ENCODE measurements at regions not wholly inside any gene's neighbourhood (a gene's known extent, or its start where the extent isn't known, plus 50 kb on each side); places are given as distances from the start of the nearest gene placed in this dataset.
A peak's percentile ranks its signal among the peaks of the same experiment; 100 is the strongest.

DNA sequence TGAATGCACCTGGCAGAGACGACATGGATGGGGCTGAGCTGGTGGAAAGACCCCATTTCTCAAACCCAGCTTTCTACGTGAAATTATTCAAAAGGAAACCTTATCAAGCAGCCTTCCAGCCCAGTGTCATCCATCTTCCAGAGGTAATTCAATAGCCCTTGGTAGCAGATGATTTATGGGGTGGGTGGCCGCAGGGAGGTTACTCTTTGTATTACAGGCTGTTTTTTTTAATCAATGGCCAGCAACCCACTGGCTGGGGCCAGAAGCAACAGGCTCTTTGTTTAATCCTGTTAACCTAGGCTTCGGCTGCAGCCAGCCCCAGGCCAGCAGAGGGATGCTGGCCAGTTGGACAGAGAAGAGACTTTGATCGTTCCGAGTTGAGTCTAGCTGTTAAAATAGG, 139.8 kb upstream of the SRRM4 start:
- Histone ChIP-seq H3K27me3 (ENCODE audit: control insufficient read depth, insufficient read depth, low read length) (no peaks in the 10 kb centered on the region), H3K36me3 (ENCODE audit: control insufficient read depth, insufficient read depth, low read length) (no peaks in the 10 kb centered on the region), H3K4me3 (ENCODE audit: low read depth, low read length) (no peak overlapping the region)
- TF ChIP-seq, protein P1, sequence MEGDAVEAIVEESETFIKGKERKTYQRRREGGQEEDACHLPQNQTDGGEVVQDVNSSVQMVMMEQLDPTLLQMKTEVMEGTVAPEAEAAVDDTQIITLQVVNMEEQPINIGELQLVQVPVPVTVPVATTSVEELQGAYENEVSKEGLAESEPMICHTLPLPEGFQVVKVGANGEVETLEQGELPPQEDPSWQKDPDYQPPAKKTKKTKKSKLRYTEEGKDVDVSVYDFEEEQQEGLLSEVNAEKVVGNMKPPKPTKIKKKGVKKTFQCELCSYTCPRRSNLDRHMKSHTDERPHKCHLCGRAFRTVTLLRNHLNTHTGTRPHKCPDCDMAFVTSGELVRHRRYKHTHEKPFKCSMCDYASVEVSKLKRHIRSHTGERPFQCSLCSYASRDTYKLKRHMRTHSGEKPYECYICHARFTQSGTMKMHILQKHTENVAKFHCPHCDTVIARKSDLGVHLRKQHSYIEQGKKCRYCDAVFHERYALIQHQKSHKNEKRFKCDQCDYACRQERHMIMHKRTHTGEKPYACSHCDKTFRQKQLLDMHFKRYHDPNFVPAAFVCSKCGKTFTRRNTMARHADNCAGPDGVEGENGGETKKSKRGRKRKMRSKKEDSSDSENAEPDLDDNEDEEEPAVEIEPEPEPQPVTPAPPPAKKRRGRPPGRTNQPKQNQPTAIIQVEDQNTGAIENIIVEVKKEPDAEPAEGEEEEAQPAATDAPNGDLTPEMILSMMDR (IDR thresholded peaks at IDR 0.05; ENCODE audit: insufficient read depth, low read length, poor library complexity, severe bottlenecking): no peak
- no peak for DNase-seq (ENCODE audit: low read depth)

DNA sequence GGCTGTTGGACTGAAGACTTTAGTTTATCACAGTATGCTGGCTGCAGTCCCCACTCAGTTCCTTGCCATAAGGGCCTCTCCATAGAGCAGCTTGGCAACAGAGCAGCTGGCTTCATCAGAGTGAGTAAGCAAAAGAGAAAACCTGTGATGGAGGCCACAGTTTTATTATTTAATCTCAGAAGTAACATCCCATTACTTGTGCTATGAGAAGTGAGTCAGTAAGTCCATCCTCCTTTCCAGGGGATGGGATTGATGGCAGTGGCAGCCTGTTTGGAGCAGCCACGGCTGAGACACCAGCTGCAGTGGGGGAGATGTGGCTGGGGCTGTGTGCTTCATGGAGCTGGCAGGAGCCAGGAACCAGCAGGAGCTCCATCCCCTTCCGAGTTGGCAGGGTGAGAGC, 138.5 kb upstream of the SRRM4 start:
- no peak overlapping the region for H3K4me3 ChIP-seq (ENCODE audit: low read depth, low read length)
- no peak for DNase-seq (ENCODE audit: low read depth)
- H3K27me3 ChIP-seq (ENCODE audit: control insufficient read depth, insufficient read depth, low read length): no peaks in the 10 kb centered on the region
- TF ChIP-seq, protein P1 (IDR thresholded peaks at IDR 0.05; ENCODE audit: insufficient read depth, low read length, poor library complexity, severe bottlenecking): no peak
- H3K36me3 ChIP-seq (ENCODE audit: control insufficient read depth, insufficient read depth, low read length): no peaks in the 10 kb centered on the region

DNA sequence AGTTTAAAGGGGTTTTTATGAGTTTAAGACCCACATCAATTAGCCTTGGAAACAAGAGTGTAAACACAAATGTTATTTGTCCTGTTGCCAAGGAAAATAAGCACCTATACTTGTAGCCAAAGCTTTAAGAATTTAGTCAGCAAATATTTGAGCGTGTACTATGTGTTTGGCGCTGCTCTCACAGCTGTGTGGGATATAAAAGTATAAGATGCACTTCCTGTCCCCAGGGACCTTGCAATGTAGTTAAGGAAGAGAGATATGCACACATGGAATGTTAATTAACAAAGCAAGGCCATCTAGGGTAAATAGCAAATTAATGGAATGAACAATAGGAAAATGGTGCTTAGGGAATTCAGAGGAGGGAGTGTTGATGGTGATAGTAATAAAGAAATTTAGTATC, 134.9 kb upstream of the SRRM4 start:
- TF ChIP-seq, protein P1 (IDR thresholded peaks at IDR 0.05; ENCODE audit: insufficient read depth, low read length, poor library complexity, severe bottlenecking): no peak
- Histone ChIP-seq H3K27me3 (ENCODE audit: control insufficient read depth, insufficient read depth, low read length) (no peaks in the 10 kb centered on the region), H3K4me3 (ENCODE audit: low read depth, low read length) (no peak overlapping the region), H3K36me3 (ENCODE audit: control insufficient read depth, insufficient read depth, low read length) (no peaks in the 10 kb centered on the region)
- DNase-seq (ENCODE audit: low read depth): no peak

DNA sequence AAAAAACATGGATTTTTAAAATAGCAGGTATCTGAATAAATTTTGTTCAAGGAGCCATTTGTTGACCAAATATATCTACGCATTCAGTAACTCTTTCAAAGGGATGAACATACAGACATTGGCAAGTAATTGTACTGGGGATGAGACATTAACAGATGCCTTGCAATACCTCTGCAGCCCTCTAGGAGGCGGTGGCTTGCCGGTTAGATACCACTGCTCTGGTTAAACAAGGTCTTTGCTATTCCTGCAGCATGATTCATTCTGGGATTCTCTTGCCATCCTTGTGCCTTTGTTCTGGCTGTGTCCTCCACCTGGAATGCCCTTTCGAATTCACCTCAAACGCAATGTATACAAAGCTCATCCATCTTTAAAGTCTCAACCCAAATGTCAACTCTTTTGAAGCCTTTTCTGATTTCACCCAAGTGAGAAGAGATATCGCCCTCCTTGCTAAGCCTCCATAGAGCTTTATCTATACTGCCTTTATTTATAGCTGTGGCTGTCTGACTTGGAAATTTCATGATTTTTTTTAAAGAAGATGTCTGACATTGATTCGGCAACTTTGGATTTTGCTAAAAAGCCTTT, 131.0 kb upstream of the SRRM4 start:
- TF ChIP-seq, protein P1 (IDR thresholded peaks at IDR 0.05; ENCODE audit: insufficient read depth, low read length, poor library complexity, severe bottlenecking): peak; percentile 60
- Histone ChIP-seq H3K36me3 (ENCODE audit: control insufficient read depth, insufficient read depth, low read length) (no peaks in the 10 kb centered on the region), H3K27me3 (ENCODE audit: control insufficient read depth, insufficient read depth, low read length) (no peaks in the 10 kb centered on the region), H3K4me3 (ENCODE audit: low read depth, low read length) (no peak overlapping the region)
- no peak for DNase-seq (ENCODE audit: low read depth)

DNA sequence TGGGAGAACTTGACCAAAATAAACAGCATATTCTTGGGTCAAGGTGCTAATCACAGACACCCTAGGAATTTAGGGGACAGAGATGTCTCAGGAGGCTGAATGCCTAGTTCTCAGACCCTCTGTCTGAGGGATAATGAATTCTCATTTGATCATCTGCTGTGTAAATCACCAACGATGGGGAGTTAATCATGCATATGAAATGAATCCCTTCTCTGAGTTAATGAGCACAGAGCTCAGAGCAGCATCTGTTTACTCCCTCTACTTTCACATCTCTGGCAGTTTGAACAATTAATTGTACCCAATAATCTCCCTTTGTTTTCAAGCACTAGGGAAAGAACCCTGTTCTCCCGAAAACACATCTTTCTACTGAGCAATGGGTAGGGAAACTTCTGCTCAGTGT, 129.4 kb upstream of the SRRM4 start:
- no peaks in the 10 kb centered on the region for H3K27me3 ChIP-seq (ENCODE audit: control insufficient read depth, insufficient read depth, low read length)
- no peak for DNase-seq (ENCODE audit: low read depth)
- TF ChIP-seq, protein P1 (IDR thresholded peaks at IDR 0.05; ENCODE audit: insufficient read depth, low read length, poor library complexity, severe bottlenecking): no peak

DNA sequence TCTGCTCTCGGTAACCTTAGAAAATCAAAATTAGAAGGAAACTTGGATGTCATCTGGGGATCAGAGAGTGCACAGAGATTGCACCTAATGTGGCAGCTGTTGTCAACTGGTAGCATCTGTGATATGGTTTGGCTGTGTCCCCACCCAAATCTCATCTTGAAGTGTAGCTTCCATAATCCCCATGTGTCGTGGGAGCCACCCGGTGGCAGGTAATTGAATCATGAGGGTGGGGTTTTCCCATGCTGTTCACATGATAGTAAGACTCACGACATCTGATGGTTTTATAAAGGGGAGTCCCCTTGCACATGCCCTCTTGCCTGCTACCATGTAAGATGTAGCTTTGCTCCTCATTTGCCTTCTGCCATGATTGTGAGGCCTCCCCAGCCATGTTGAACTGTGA, 127.7 kb upstream of the SRRM4 start:
- no peaks in the 10 kb centered on the region for H3K27me3 ChIP-seq (ENCODE audit: control insufficient read depth, insufficient read depth, low read length)
- H3K4me3 ChIP-seq (ENCODE audit: low read depth, low read length): no peak overlapping the region
- TF ChIP-seq, protein P1 (IDR thresholded peaks at IDR 0.05; ENCODE audit: insufficient read depth, low read length, poor library complexity, severe bottlenecking): peak; percentile 3
- DNase-seq (ENCODE audit: low read depth): no peak
- H3K36me3 ChIP-seq (ENCODE audit: control insufficient read depth, insufficient read depth, low read length): no peaks in the 10 kb centered on the region

More for the DNA sequence above, 129.4 kb upstream of the SRRM4 start:
- Histone ChIP-seq H3K36me3 (ENCODE audit: control insufficient read depth, insufficient read depth, low read length) (no peaks in the 10 kb centered on the region), H3K4me3 (ENCODE audit: low read depth, low read length) (no peak overlapping the region)

All from kidney epithelial cell (primary cell).